B cell (primary cell): ENCODE measurements at regions not wholly inside any gene's neighbourhood (a gene's known extent, or its start where the extent isn't known, plus 50 kb on each side); places are given as distances from the start of the nearest gene placed in this dataset.

ENCODE experiments used
- CTCF ChIP-seq: fragments of 200-600 bp; IDR thresholded peaks from one replicate; pipeline ENCODE4 v1.8.0; 2022; ENCODE audit warnings: antibody characterized with exemption, mild to moderate bottlenecking
- EZH2 ChIP-seq: IDR thresholded peaks from 2 replicates; pipeline ENCODE4 v1.6.1; 2012; ENCODE audit warnings: borderline replicate concordance, low read depth, mild to moderate bottlenecking, moderate library complexity, low read length; ENCODE audit not compliant: insufficient read depth, poor library complexity, severe bottlenecking

GRCh38 chr4:144357975-144358374 is 217.5 kb upstream of the GYPA start:
- TF ChIP-seq CTCF: no peak
- TF ChIP-seq EZH2: no peak
